ENCODE measurements at regions not wholly inside any gene's neighbourhood (a gene's known extent, or its start where the extent isn't known, plus 50 kb on each side); places are given as distances from the start of the nearest gene placed in this dataset.

- no peaks in the 10 kb centered on the region for H3K79me2 ChIP-seq (ENCODE audit: control insufficient read depth, insufficient read depth, low read length)
- H2AK5ac ChIP-seq (ENCODE audit: low read length) = no peak overlapping the region
- WGBS (ENCODE audit: extremely low coverage, insufficient coverage, low lambda C conversion rate) = no CpG with 5 or more reads among the region's 3 CpGs
These were observed 394.1 kb upstream of the PHF14 start for GRCh38 chr7:10579561-10579960.

GRCh38 chr7:10584886-10585285, 388.8 kb upstream of the PHF14 start:
- H3K36me3 ChIP-seq (ENCODE audit: control insufficient read depth, insufficient read depth, low read length) = no peaks in the 10 kb centered on the region
- H2AK5ac ChIP-seq (ENCODE audit: low read length) = no peak overlapping the region
- 100% methylated on average over 1 of the region's 4 CpGs for WGBS (ENCODE audit: extremely low coverage, insufficient coverage, low lambda C conversion rate)

More at GRCh38 chr7:10579561-10579960, 394.1 kb upstream of the PHF14 start:
- no peak overlapping the region for H2BK5ac ChIP-seq (ENCODE audit: low read length)
- H3K27me3 ChIP-seq (ENCODE audit: insufficient read depth, low read length, poor library complexity) = no peaks in the 10 kb centered on the region
- no peaks in the 10 kb centered on the region for H3K36me3 ChIP-seq (ENCODE audit: control insufficient read depth, insufficient read depth, low read length)
- H3K18ac ChIP-seq (ENCODE audit: low read length) = no peak overlapping the region
- H3K27ac ChIP-seq (ENCODE audit: low read depth, low read length) = no peak overlapping the region
- no peaks in the 10 kb centered on the region for H3K79me1 ChIP-seq (ENCODE audit: low read length)
- no peak overlapping the region for H2BK120ac ChIP-seq (ENCODE audit: low read depth, low read length)
- no peak overlapping the region for H3K4ac ChIP-seq (ENCODE audit: low read depth, low read length)
- H4K8ac ChIP-seq (ENCODE audit: low read depth, low read length) = no peak overlapping the region
- H3K9ac ChIP-seq (ENCODE audit: low read length) = no peak overlapping the region
- H3K4me3 ChIP-seq (ENCODE audit: low read length) = no peak overlapping the region
- DNase-seq = peak; percentile 93
- H2BK15ac ChIP-seq (replicated peaks; ENCODE audit: low read depth) = no peak overlapping the region
- no peak overlapping the region for H3K56ac ChIP-seq (ENCODE audit: low read length)
- H3K4me2 ChIP-seq (ENCODE audit: low read length) = no peak overlapping the region
- H4K5ac ChIP-seq (ENCODE audit: low read length) = no peak overlapping the region
- H3K4me1 ChIP-seq (ENCODE audit: control insufficient read depth, low read depth, low read length) = no peaks in the 10 kb centered on the region
- no peak overlapping the region for H3K23ac ChIP-seq (ENCODE audit: low read length)

GRCh38 chr7:10588084-10588483, 385.6 kb upstream of the PHF14 start:
- H3K36me3 ChIP-seq (ENCODE audit: control insufficient read depth, insufficient read depth, low read length) = no peaks in the 10 kb centered on the region
- no peak overlapping the region for H4K8ac ChIP-seq (ENCODE audit: low read depth, low read length)
- no CpG with 5 or more reads among the region's 1 CpG for WGBS (ENCODE audit: extremely low coverage, insufficient coverage, low lambda C conversion rate)
- H2BK120ac ChIP-seq (ENCODE audit: low read depth, low read length) = no peak overlapping the region
- no peak overlapping the region for H3K4ac ChIP-seq (ENCODE audit: low read depth, low read length)
- no peak for DNase-seq
- no peak overlapping the region for H3K23ac ChIP-seq (ENCODE audit: low read length)
- no peak overlapping the region for H3K9ac ChIP-seq (ENCODE audit: low read length)
- H2BK15ac ChIP-seq (replicated peaks; ENCODE audit: low read depth) = no peak overlapping the region
- H3K4me3 ChIP-seq (ENCODE audit: low read length) = no peak overlapping the region
- H3K56ac ChIP-seq (ENCODE audit: low read length) = no peak overlapping the region
- H2AK5ac ChIP-seq (ENCODE audit: low read length) = no peak overlapping the region
- H2BK5ac ChIP-seq (ENCODE audit: low read length) = no peak overlapping the region
- H4K5ac ChIP-seq (ENCODE audit: low read length) = no peak overlapping the region
- no peaks in the 10 kb centered on the region for H3K79me1 ChIP-seq (ENCODE audit: low read length)
- no peaks in the 10 kb centered on the region for H3K79me2 ChIP-seq (ENCODE audit: control insufficient read depth, insufficient read depth, low read length)
- no peak overlapping the region for H3K4me2 ChIP-seq (ENCODE audit: low read length)
- H3K4me1 ChIP-seq (ENCODE audit: control insufficient read depth, low read depth, low read length) = no peaks in the 10 kb centered on the region
- no peak overlapping the region for H3K18ac ChIP-seq (ENCODE audit: low read length)
- H3K27me3 ChIP-seq (ENCODE audit: insufficient read depth, low read length, poor library complexity) = no peaks in the 10 kb centered on the region
- H3K27ac ChIP-seq (ENCODE audit: low read depth, low read length) = no peak overlapping the region

More at GRCh38 chr7:10584886-10585285, 388.8 kb upstream of the PHF14 start:
- Histone ChIP-seq H3K4ac (ENCODE audit: low read depth, low read length) (no peak overlapping the region), H2BK120ac (ENCODE audit: low read depth, low read length) (no peak overlapping the region), H4K5ac (ENCODE audit: low read length) (no peak overlapping the region), H2BK15ac (replicated peaks; ENCODE audit: low read depth) (no peak overlapping the region), H3K27ac (ENCODE audit: low read depth, low read length) (no peak overlapping the region), H3K4me2 (ENCODE audit: low read length) (no peak overlapping the region), H3K79me2 (ENCODE audit: control insufficient read depth, insufficient read depth, low read length) (no peaks in the 10 kb centered on the region), H3K56ac (ENCODE audit: low read length) (no peak overlapping the region), H3K27me3 (ENCODE audit: insufficient read depth, low read length, poor library complexity) (no peaks in the 10 kb centered on the region), H3K4me3 (ENCODE audit: low read length) (no peak overlapping the region), H3K23ac (ENCODE audit: low read length) (no peak overlapping the region), H3K79me1 (ENCODE audit: low read length) (no peaks in the 10 kb centered on the region), H3K4me1 (ENCODE audit: control insufficient read depth, low read depth, low read length) (no peaks in the 10 kb centered on the region), H3K9ac (ENCODE audit: low read length) (no peak overlapping the region), H4K8ac (ENCODE audit: low read depth, low read length) (no peak overlapping the region), H2BK5ac (ENCODE audit: low read length) (no peak overlapping the region), H3K18ac (ENCODE audit: low read length) (no peak overlapping the region)
- no peak for DNase-seq

GRCh38 chr7:10592604-10593003, 381.1 kb upstream of the PHF14 start:
- no peak overlapping the region for H2AK5ac ChIP-seq (ENCODE audit: low read length)
- H2BK15ac ChIP-seq (replicated peaks; ENCODE audit: low read depth) = no peak overlapping the region
- no peak overlapping the region for H3K4me2 ChIP-seq (ENCODE audit: low read length)
- H3K56ac ChIP-seq (ENCODE audit: low read length) = no peak overlapping the region
- WGBS (ENCODE audit: extremely low coverage, insufficient coverage, low lambda C conversion rate) = no CpG with 5 or more reads among the region's 2 CpGs
- no peak overlapping the region for H2BK120ac ChIP-seq (ENCODE audit: low read depth, low read length)
- no peaks in the 10 kb centered on the region for H3K79me1 ChIP-seq (ENCODE audit: low read length)
- no peak for DNase-seq
- H3K4ac ChIP-seq (ENCODE audit: low read depth, low read length) = no peak overlapping the region
- no peak overlapping the region for H3K18ac ChIP-seq (ENCODE audit: low read length)
- no peak overlapping the region for H4K8ac ChIP-seq (ENCODE audit: low read depth, low read length)
- no peak overlapping the region for H3K4me3 ChIP-seq (ENCODE audit: low read length)
- H3K36me3 ChIP-seq (ENCODE audit: control insufficient read depth, insufficient read depth, low read length) = no peaks in the 10 kb centered on the region
- no peaks in the 10 kb centered on the region for H3K79me2 ChIP-seq (ENCODE audit: control insufficient read depth, insufficient read depth, low read length)
- no peak overlapping the region for H3K9ac ChIP-seq (ENCODE audit: low read length)
- no peak overlapping the region for H3K27ac ChIP-seq (ENCODE audit: low read depth, low read length)
- H3K4me1 ChIP-seq (ENCODE audit: control insufficient read depth, low read depth, low read length) = no peaks in the 10 kb centered on the region
- no peak overlapping the region for H2BK5ac ChIP-seq (ENCODE audit: low read length)
- no peaks in the 10 kb centered on the region for H3K27me3 ChIP-seq (ENCODE audit: insufficient read depth, low read length, poor library complexity)
- H3K23ac ChIP-seq (ENCODE audit: low read length) = no peak overlapping the region
- H4K5ac ChIP-seq (ENCODE audit: low read length) = no peak overlapping the region

GRCh38 chr7:10593080-10593479, 380.6 kb upstream of the PHF14 start:
- no CpG with 5 or more reads among the region's 4 CpGs for WGBS (ENCODE audit: extremely low coverage, insufficient coverage, low lambda C conversion rate)
- no peak overlapping the region for H3K4me2 ChIP-seq (ENCODE audit: low read length)

GRCh38 chr7:10596827-10597226, 376.8 kb upstream of the PHF14 start:
- no peak overlapping the region for H4K8ac ChIP-seq (ENCODE audit: low read depth, low read length)
- H3K4ac ChIP-seq (ENCODE audit: low read depth, low read length) = no peak overlapping the region
- no peak for DNase-seq
- no peak overlapping the region for H2BK15ac ChIP-seq (replicated peaks; ENCODE audit: low read depth)
- no peak overlapping the region for H3K23ac ChIP-seq (ENCODE audit: low read length)
- H3K79me2 ChIP-seq (ENCODE audit: control insufficient read depth, insufficient read depth, low read length) = no peaks in the 10 kb centered on the region
- H3K4me3 ChIP-seq (ENCODE audit: low read length) = no peak overlapping the region
- H3K79me1 ChIP-seq (ENCODE audit: low read length) = no peaks in the 10 kb centered on the region
- no peak overlapping the region for H2BK5ac ChIP-seq (ENCODE audit: low read length)
- H3K56ac ChIP-seq (ENCODE audit: low read length) = no peak overlapping the region
- H3K9ac ChIP-seq (ENCODE audit: low read length) = no peak overlapping the region
- H3K27ac ChIP-seq (ENCODE audit: low read depth, low read length) = no peak overlapping the region
- no peak overlapping the region for H4K5ac ChIP-seq (ENCODE audit: low read length)
- no peaks in the 10 kb centered on the region for H3K4me1 ChIP-seq (ENCODE audit: control insufficient read depth, low read depth, low read length)
- H3K27me3 ChIP-seq (ENCODE audit: insufficient read depth, low read length, poor library complexity) = no peaks in the 10 kb centered on the region
- H3K36me3 ChIP-seq (ENCODE audit: control insufficient read depth, insufficient read depth, low read length) = no peaks in the 10 kb centered on the region
- H3K18ac ChIP-seq (ENCODE audit: low read length) = no peak overlapping the region
- no CpG with 5 or more reads among the region's 2 CpGs for WGBS (ENCODE audit: extremely low coverage, insufficient coverage, low lambda C conversion rate)
- no peak overlapping the region for H2BK120ac ChIP-seq (ENCODE audit: low read depth, low read length)
- no peak overlapping the region for H2AK5ac ChIP-seq (ENCODE audit: low read length)
- H3K4me2 ChIP-seq (ENCODE audit: low read length) = no peak overlapping the region

More at GRCh38 chr7:10593080-10593479, 380.6 kb upstream of the PHF14 start:
- Histone ChIP-seq H3K27me3 (ENCODE audit: insufficient read depth, low read length, poor library complexity) (no peaks in the 10 kb centered on the region), H3K36me3 (ENCODE audit: control insufficient read depth, insufficient read depth, low read length) (no peaks in the 10 kb centered on the region), H3K4me1 (ENCODE audit: control insufficient read depth, low read depth, low read length) (no peaks in the 10 kb centered on the region), H3K4ac (ENCODE audit: low read depth, low read length) (no peak overlapping the region), H3K18ac (ENCODE audit: low read length) (no peak overlapping the region), H3K4me3 (ENCODE audit: low read length) (no peak overlapping the region), H4K5ac (ENCODE audit: low read length) (no peak overlapping the region), H3K23ac (ENCODE audit: low read length) (no peak overlapping the region), H2BK5ac (ENCODE audit: low read length) (no peak overlapping the region), H3K79me2 (ENCODE audit: control insufficient read depth, insufficient read depth, low read length) (no peaks in the 10 kb centered on the region), H3K27ac (ENCODE audit: low read depth, low read length) (no peak overlapping the region), H3K56ac (ENCODE audit: low read length) (no peak overlapping the region), H2AK5ac (ENCODE audit: low read length) (no peak overlapping the region), H2BK120ac (ENCODE audit: low read depth, low read length) (no peak overlapping the region), H3K79me1 (ENCODE audit: low read length) (no peaks in the 10 kb centered on the region), H2BK15ac (replicated peaks; ENCODE audit: low read depth) (no peak overlapping the region), H3K9ac (ENCODE audit: low read length) (no peak overlapping the region), H4K8ac (ENCODE audit: low read depth, low read length) (no peak overlapping the region)
- no peak for DNase-seq
